A549 (cell line): ENCODE measurements at regions not wholly inside any gene's neighbourhood (a gene's known extent, or its start where the extent isn't known, plus 50 kb on each side); places are given as distances from the start of the nearest gene placed in this dataset.

ENCODE experiments used
- ATAC-seq, 2 experiments: fragments of 200-7000 bp in 1 of 2; fragments of >200 bp in 1 of 2; cut with Nextera tagmentation in 1 of 2; cut with Tn5 transposase in 1 of 2; 3 replicates each; pipeline versions ENCODE4 v1.8.0 to v1.9.1; 2018 to 2020; ENCODE audit warnings: mild to moderate bottlenecking in 1 of 2, moderate library complexity in 1 of 2
- CTCF ChIA-PET: fragments of 300-600 bp; sonication (Branson Sonifier 250); formaldehyde crosslinking; extraction: SDS; loops from one replicate; lab custom pipeline; 2021; ENCODE audit warnings: antibody characterized with exemption, inconsistent platforms; lab: Yijun Ruan, JAX
- POLR2A ChIA-PET: fragments of 350-600 bp; formaldehyde crosslinking; extraction: SDS; loops from one replicate; lab custom pipeline; 2021; ENCODE audit warnings: antibody characterized with exemption, inconsistent platforms; lab: Yijun Ruan, JAX
- DNase-seq, 2 experiments: peaks; one replicate each; pipeline versions ENCODE4 v3.0.0 to v3.0.0-alpha.2; 2011 to 2016; ENCODE audit warnings: low read depth in 1 of 2, low spot score in 1 of 2
- FAIRE-seq: peaks from 2 replicates; lab custom pipeline; 2011; peaks lifted over from hg19 to GRCh38; lab: Jason Lieb, UNC
- H3K27ac ChIP-seq, 2 experiments: fragments of >200 bp; sonication (Bioruptor Twin); formaldehyde crosslinking; 3 replicates each; pipeline ENCODE4 v1.5.1; 2016 to 2017
- H3K4me1 ChIP-seq: fragments of >200 bp; sonication (Bioruptor Twin); formaldehyde crosslinking; 3 replicates; pipeline ENCODE4 v1.6.1; 2016
- H3K4me2 ChIP-seq: fragments of >200 bp; sonication (Bioruptor Twin); formaldehyde crosslinking; 3 replicates; pipeline ENCODE4 v1.6.1; 2016
- H3K4me3 ChIP-seq: fragments of >200 bp; sonication (Bioruptor Twin); formaldehyde crosslinking; 3 replicates; pipeline ENCODE4 v1.5.1; 2016
- H3K9me3 ChIP-seq: fragments of >200 bp; sonication (Bioruptor Twin); formaldehyde crosslinking; 3 replicates; pipeline ENCODE4 v1.6.1; 2016
- CHD4 ChIP-seq: fragments of 200-600 bp; sonication (generic); IDR thresholded peaks from 2 replicates; pipeline ENCODE4 v1.6.1; 2016; ENCODE audit warnings: antibody characterized with exemption, mild to moderate bottlenecking, borderline replicate concordance
- CTCF ChIP-seq: fragments of >200 bp; sonication (Bioruptor Twin); formaldehyde crosslinking; IDR thresholded peaks from 3 replicates; pipeline ENCODE4 v1.5.1; 2016
- ESRRA ChIP-seq: fragments of 150-350 bp; IDR thresholded peaks from 2 replicates; pipeline ENCODE4 v1.6.1; 2014; ENCODE audit warnings: mild to moderate bottlenecking, low read length, borderline replicate concordance
- FOXS1 ChIP-seq: fragments of 250-450 bp; sonication (Bioruptor Pico); IDR thresholded peaks from 2 replicates; pipeline ENCODE4 v1.5.0; 2020; ENCODE audit warnings: mild to moderate bottlenecking, moderate library complexity
- GATA3 ChIP-seq: IDR thresholded peaks from 2 replicates; pipeline ENCODE4 v1.6.1; 2012; ENCODE audit warnings: borderline replicate concordance
- HDAC2 ChIP-seq: fragments of 200-600 bp; sonication (generic); IDR thresholded peaks from 2 replicates; pipeline ENCODE4 v1.6.1; 2016
- HEYL ChIP-seq: fragments of 250-450 bp; sonication (Bioruptor Pico); IDR thresholded peaks from 2 replicates; pipeline ENCODE4 v1.8.0; 2021; ENCODE audit warnings: mild to moderate bottlenecking, moderate library complexity
- HOXA7 ChIP-seq: fragments of 250-450 bp; sonication (Bioruptor Pico); IDR thresholded peaks from 2 replicates; pipeline ENCODE4 v1.5.0; 2020; ENCODE audit warnings: mild to moderate bottlenecking, moderate library complexity
- HOXB5 ChIP-seq: fragments of 250-450 bp; sonication (Bioruptor Pico); IDR thresholded peaks from 2 replicates; pipeline ENCODE4 v1.5.0; 2020; ENCODE audit warnings: mild to moderate bottlenecking, moderate library complexity
- JUN ChIP-seq, 2 experiments: fragments of >200 bp; sonication (Bioruptor Twin); formaldehyde crosslinking; IDR thresholded peaks; 2 replicates in 1 of 2; 3 replicates in 1 of 2; pipeline ENCODE4 v1.6.1; 2016 to 2017
- KDM5A ChIP-seq: fragments of 200-600 bp; sonication (generic); IDR thresholded peaks from 2 replicates; pipeline ENCODE4 v1.6.1; 2016; ENCODE audit warnings: antibody characterized with exemption, mild to moderate bottlenecking
- POLR2AphosphoS2 ChIP-seq: conservative IDR thresholded peaks from 2 replicates; pipeline ENCODE4 v1.6.1; 2012; ENCODE audit warnings: low read length, improper control_type of control experiment, inconsistent platforms
- RCOR1 ChIP-seq: fragments of 150-350 bp; IDR thresholded peaks from 2 replicates; pipeline ENCODE4 v1.6.1; 2014; ENCODE audit warnings: antibody characterized with exemption, low read length, low read depth
- RNF2 ChIP-seq: fragments of 200-600 bp; sonication (generic); IDR thresholded peaks from 2 replicates; pipeline ENCODE4 v1.6.1; 2016; ENCODE audit warnings: low read depth, mild to moderate bottlenecking, antibody characterized with exemption, moderate library complexity, borderline replicate concordance
- ZFP36 ChIP-seq: fragments of 450-650 bp; IDR thresholded peaks from 2 replicates; pipeline ENCODE4 v1.6.1; 2014; ENCODE audit warnings: borderline replicate concordance; ENCODE audit not compliant: partially characterized antibody
- ZNF302 ChIP-seq: fragments of 250-450 bp; sonication (Bioruptor Pico); IDR thresholded peaks from 2 replicates; pipeline ENCODE4 v1.9.0; 2021; ENCODE audit warnings: inconsistent platforms, mild to moderate bottlenecking, moderate library complexity
- WGBS: methylation state at CpG from one replicate; pipeline ENCODE4 v1.1.6; 2017; ENCODE audit errors: missing lambda C conversion rate; 5-methylcytosine and 5-hydroxymethylcytosine counted together
- TF ChIP-seq, protein P1 (sequence below): IDR thresholded peaks from 2 replicates; pipeline ENCODE4 v1.6.1; 2012
- TF ChIP-seq, protein P2 (sequence below): fragments of 150-350 bp; IDR thresholded peaks from 2 replicates; pipeline ENCODE4 v1.6.1; 2014; ENCODE audit warnings: low read depth, mild to moderate bottlenecking, low read length
- TF ChIP-seq, protein P3 (sequence below): fragments of 250-450 bp; sonication (Bioruptor Pico); IDR thresholded peaks from 2 replicates; pipeline ENCODE4 v1.5.0; 2020; ENCODE audit warnings: low read depth, mild to moderate bottlenecking, moderate library complexity
- TF ChIP-seq, protein P4 (sequence below): IDR thresholded peaks from 2 replicates; pipeline ENCODE4 v1.6.1; 2012; ENCODE audit warnings: low read depth, borderline replicate concordance
- TF ChIP-seq, protein P5 (sequence below): fragments of 250-450 bp; sonication (Bioruptor Pico); IDR thresholded peaks from 2 replicates; pipeline ENCODE4 v1.5.0; 2021; ENCODE audit warnings: mild to moderate bottlenecking, moderate library complexity, borderline replicate concordance
- TF ChIP-seq, protein P6 (sequence below): fragments of 450-650 bp; IDR thresholded peaks from 2 replicates; pipeline ENCODE4 v1.6.1; 2014; ENCODE audit warnings: antibody characterized with exemption

- no peak for TF ChIP-seq CTCF
- no peak for TF ChIP-seq HDAC2
- TF ChIP-seq JUN (IDR thresholded peaks at IDR 0.05): no peak
- TF ChIP-seq, protein P1, sequence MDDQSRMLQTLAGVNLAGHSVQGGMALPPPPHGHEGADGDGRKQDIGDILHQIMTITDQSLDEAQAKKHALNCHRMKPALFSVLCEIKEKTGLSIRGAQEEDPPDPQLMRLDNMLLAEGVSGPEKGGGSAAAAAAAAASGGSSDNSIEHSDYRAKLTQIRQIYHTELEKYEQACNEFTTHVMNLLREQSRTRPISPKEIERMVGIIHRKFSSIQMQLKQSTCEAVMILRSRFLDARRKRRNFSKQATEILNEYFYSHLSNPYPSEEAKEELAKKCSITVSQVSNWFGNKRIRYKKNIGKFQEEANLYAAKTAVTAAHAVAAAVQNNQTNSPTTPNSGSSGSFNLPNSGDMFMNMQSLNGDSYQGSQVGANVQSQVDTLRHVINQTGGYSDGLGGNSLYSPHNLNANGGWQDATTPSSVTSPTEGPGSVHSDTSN: no peak
- TF ChIP-seq ZFP36: no peak
Measured at GRCh38 chr13:100733261-100733660, 58.7 kb upstream of the TMTC4 start (continued).

- H3K4me1 ChIP-seq: no peaks in the 10 kb centered on the region
- FAIRE-seq (no peak), DNase-seq (no peak), ATAC-seq (no peak)
- no peak overlapping the region for H3K4me3 ChIP-seq
- H3K27ac ChIP-seq: no peak overlapping the region
- no peak overlapping the region for H3K4me2 ChIP-seq
- TF ChIP-seq RCOR1 (no peak), ESRRA (no peak), HOXA7 (no peak), HEYL (no peak), CHD4 (no peak), HOXB5 (CRISPR knock-in tag) (no peak), GATA3 (no peak), FOXS1 (no peak), HDAC2 (no peak), ZNF302 (CRISPR knock-in tag) (no peak), RNF2 (no peak), POLR2AphosphoS2 (no peak), KDM5A (no peak), ZFP36 (no peak)
- TF ChIP-seq, protein P2, sequence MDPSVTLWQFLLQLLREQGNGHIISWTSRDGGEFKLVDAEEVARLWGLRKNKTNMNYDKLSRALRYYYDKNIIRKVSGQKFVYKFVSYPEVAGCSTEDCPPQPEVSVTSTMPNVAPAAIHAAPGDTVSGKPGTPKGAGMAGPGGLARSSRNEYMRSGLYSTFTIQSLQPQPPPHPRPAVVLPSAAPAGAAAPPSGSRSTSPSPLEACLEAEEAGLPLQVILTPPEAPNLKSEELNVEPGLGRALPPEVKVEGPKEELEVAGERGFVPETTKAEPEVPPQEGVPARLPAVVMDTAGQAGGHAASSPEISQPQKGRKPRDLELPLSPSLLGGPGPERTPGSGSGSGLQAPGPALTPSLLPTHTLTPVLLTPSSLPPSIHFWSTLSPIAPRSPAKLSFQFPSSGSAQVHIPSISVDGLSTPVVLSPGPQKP: no peak
- TF ChIP-seq, protein P3, sequence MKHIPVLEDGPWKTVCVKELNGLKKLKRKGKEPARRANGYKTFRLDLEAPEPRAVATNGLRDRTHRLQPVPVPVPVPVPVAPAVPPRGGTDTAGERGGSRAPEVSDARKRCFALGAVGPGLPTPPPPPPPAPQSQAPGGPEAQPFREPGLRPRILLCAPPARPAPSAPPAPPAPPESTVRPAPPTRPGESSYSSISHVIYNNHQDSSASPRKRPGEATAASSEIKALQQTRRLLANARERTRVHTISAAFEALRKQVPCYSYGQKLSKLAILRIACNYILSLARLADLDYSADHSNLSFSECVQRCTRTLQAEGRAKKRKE: no peak
- TF ChIP-seq, protein P4, sequence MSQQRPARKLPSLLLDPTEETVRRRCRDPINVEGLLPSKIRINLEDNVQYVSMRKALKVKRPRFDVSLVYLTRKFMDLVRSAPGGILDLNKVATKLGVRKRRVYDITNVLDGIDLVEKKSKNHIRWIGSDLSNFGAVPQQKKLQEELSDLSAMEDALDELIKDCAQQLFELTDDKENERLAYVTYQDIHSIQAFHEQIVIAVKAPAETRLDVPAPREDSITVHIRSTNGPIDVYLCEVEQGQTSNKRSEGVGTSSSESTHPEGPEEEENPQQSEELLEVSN: no peak
- TF ChIP-seq, protein P5, sequence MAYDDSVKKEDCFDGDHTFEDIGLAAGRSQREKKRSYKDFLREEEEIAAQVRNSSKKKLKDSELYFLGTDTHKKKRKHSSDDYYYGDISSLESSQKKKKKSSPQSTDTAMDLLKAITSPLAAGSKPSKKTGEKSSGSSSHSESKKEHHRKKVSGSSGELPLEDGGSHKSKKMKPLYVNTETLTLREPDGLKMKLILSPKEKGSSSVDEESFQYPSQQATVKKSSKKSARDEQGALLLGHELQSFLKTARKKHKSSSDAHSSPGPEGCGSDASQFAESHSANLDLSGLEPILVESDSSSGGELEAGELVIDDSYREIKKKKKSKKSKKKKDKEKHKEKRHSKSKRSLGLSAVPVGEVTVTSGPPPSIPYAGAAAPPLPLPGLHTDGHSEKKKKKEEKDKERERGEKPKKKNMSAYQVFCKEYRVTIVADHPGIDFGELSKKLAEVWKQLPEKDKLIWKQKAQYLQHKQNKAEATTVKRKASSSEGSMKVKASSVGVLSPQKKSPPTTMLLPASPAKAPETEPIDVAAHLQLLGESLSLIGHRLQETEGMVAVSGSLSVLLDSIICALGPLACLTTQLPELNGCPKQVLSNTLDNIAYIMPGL (CRISPR knock-in tag): no peak
- TF ChIP-seq, protein P6, sequence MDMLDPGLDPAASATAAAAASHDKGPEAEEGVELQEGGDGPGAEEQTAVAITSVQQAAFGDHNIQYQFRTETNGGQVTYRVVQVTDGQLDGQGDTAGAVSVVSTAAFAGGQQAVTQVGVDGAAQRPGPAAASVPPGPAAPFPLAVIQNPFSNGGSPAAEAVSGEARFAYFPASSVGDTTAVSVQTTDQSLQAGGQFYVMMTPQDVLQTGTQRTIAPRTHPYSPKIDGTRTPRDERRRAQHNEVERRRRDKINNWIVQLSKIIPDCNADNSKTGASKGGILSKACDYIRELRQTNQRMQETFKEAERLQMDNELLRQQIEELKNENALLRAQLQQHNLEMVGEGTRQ: no peak
- CTCF ChIA-PET: no interaction called here
- H3K9me3 ChIP-seq: no peaks in the 10 kb centered on the region
- WGBS: 15% methylated on average over 5 of the region's 5 CpGs
- POLR2A ChIA-PET: no interaction called here
Measured at GRCh38 chr13:100728201-100728600, 53.6 kb upstream of the TMTC4 start.
